Astrocyte (in vitro differentiated cells and primary cell): ENCODE measurements at regions not wholly inside any gene's neighbourhood (a gene's known extent, or its start where the extent isn't known, plus 50 kb on each side); places are given as distances from the start of the nearest gene placed in this dataset.

ENCODE experiments used
- EZH2 ChIP-seq: IDR thresholded peaks from 2 replicates; pipeline ENCODE4 v1.6.1; 2012; ENCODE audit warnings: mild to moderate bottlenecking, low read length, inconsistent platforms; ENCODE audit not compliant: insufficient read depth
- TF ChIP-seq, protein P1 (sequence below): IDR thresholded peaks from 2 replicates; pipeline ENCODE4 v1.5.1; 2011; ENCODE audit warnings: low read depth, mild to moderate bottlenecking, inconsistent platforms, low read length, moderate library complexity; ENCODE audit not compliant: insufficient read depth

DNA sequence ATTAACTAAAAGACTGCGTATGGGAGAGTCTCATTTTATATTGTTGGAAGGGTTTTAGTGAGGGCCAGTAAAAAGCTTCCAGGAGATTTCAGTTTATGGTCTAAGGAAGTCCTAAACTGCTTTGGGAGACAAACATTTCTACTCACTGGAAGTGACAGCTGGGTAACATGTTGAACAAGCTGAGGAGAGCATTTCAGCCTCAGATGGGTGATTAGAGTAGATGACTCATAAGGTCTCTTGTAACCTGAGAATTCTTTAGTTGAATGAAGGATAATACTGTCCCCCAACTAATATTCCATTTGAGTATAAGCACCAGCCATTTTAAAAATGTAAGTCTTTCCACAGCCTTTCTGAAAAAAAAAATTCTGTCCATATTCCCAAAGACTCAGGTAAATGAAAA is 218.0 kb upstream of the C9orf72 start:
- TF ChIP-seq, protein P1, sequence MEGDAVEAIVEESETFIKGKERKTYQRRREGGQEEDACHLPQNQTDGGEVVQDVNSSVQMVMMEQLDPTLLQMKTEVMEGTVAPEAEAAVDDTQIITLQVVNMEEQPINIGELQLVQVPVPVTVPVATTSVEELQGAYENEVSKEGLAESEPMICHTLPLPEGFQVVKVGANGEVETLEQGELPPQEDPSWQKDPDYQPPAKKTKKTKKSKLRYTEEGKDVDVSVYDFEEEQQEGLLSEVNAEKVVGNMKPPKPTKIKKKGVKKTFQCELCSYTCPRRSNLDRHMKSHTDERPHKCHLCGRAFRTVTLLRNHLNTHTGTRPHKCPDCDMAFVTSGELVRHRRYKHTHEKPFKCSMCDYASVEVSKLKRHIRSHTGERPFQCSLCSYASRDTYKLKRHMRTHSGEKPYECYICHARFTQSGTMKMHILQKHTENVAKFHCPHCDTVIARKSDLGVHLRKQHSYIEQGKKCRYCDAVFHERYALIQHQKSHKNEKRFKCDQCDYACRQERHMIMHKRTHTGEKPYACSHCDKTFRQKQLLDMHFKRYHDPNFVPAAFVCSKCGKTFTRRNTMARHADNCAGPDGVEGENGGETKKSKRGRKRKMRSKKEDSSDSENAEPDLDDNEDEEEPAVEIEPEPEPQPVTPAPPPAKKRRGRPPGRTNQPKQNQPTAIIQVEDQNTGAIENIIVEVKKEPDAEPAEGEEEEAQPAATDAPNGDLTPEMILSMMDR: no peak
- TF ChIP-seq EZH2: no peak
